OCI-LY1 (cell line): ENCODE measurements at regions not wholly inside any gene's neighbourhood (a gene's known extent, or its start where the extent isn't known, plus 50 kb on each side); places are given as distances from the start of the nearest gene placed in this dataset.

Experiments
- CTCF ChIP-seq: fragments of 200-600 bp; sonication (generic), shearing (Covaris generic); IDR thresholded peaks from 2 replicates; pipeline ENCODE4 v1.5.1; 2017; ENCODE audit warnings: mild to moderate bottlenecking, antibody characterized with exemption, low read length, moderate library complexity, mixed read lengths
- EZH2 ChIP-seq: fragments of 200-600 bp; sonication (generic), shearing (Covaris generic); IDR thresholded peaks from 2 replicates; pipeline ENCODE4 v1.8.0; 2017; ENCODE audit warnings: borderline replicate concordance, mixed run types, mild to moderate bottlenecking, antibody characterized with exemption, low read length, moderate library complexity, mixed read lengths

DNA sequence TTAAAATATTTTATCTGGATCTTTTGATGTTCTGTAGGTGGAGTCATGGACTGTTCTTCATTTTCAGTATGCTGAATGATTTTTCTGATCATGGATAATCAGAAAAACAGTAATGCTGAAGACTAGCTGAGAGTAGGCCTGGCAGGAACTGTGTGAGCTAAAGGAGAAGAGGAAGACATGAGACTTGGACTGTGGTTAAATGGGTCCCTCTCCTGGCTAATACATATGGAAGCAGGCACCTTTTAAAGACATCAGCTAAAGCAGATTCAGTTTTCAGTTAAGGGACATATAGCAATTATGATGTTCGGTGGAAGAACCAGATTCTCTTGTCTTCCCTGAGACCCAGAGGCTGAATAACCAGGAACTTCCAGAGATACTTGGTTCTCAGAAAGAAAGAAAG is 169.4 kb downstream of the OLFM4 start:
- TF ChIP-seq CTCF (no peak), EZH2 (no peak)
